HG02973 (cell line): ENCODE measurements at regions not wholly inside any gene's neighbourhood (a gene's known extent, or its start where the extent isn't known, plus 50 kb on each side); places are given as distances from the start of the nearest gene placed in this dataset.
A peak's percentile ranks its signal among the peaks of the same experiment; 100 is the strongest.
"Not testable (repeated sequence)": the region's sequence is repeated elsewhere in the genome, so short reads cannot be mapped to it uniquely, and the experiment has no call there.

Experiments
- ATAC-seq: cut with Tn5 transposase; IDR thresholded peaks from one replicate; pipeline ENCODE4 v1.9.1; 2021; ENCODE audit warnings: moderate library complexity; ENCODE audit not compliant: unreplicated experiment

DNA sequence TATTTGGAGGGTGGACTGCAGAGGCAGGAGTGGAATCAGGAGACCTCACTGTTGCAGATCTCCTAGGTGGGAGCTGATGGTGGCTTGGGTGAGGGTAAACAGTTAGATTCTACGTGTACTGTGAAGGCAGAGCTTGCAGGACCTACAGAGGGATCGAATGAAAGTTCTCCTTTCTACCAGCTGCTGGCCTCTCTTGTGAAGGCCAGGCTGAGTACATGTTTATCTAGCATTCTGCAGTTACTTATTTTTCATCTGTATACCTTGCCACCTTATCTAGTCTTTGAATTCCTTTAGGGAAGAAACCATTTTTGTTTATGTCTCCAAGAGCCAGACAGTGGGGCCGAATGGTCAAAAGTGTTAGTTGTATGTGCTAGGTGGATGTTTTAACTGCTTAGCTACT, 57.6 kb downstream of the PTTG1 start:
- ATAC-seq = no peak

DNA sequence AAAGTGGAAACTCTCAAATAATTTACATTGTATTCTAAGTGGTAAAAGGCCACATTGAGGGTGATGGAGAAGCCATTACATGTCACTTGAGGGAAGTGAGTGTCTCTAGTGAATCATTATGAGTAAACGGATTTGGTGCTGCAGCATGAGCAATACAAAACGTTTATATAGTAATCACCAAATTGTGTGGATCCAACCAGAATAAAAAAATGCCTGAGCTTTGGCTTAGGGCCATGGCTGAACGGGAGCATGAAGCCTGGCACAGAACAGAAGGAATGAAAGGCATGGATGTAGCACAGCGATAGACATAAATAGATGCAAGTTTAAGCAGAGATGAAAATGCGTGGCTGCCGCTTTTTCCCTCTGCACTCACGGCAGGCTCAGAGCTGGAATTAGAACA, 58.3 kb downstream of the PTTG1 start:
- ATAC-seq = no peak

DNA sequence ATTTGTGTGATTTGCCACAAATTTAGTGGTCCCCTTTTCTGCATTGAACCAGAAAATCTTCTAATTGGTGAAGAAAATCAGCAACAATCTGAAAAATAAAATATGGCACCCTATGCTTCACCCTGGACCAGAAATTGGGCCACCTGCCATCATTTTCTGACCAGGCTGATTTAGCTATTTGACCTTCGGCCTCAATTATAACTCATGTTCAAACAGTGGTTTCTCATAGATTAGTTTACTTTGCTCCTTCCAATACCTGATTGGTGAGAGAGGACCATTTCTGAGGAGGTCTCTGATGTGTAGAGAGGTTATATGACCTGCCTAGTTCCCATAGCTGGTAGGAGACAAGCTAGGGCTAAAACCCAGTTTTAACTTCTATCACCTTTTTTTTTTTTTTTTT, 59.0 kb downstream of the PTTG1 start:
- ATAC-seq = no peak

DNA sequence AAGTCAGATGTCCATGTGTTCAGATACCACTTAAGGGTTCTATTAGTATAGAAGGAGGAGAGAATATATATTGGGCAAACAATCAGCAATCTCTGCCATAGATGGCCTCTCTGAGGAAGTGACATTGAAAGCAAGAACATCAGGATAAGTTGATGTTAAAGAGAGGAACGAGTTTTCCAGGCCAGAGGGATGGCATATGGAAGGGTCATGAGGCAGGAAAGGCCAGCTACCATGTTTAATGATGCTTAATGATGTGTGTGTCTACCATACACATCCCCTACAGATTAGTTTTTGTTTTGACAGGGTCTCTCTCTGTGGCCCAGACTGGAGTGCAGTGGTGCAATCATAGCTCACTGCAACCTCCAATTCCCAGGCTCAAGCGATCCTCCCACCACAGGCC, 63.0 kb downstream of the PTTG1 start:
- no peak for ATAC-seq

GRCh38 chr5:160485364-160485969, 63.8 kb downstream of the PTTG1 start:
- ATAC-seq = no peak

DNA sequence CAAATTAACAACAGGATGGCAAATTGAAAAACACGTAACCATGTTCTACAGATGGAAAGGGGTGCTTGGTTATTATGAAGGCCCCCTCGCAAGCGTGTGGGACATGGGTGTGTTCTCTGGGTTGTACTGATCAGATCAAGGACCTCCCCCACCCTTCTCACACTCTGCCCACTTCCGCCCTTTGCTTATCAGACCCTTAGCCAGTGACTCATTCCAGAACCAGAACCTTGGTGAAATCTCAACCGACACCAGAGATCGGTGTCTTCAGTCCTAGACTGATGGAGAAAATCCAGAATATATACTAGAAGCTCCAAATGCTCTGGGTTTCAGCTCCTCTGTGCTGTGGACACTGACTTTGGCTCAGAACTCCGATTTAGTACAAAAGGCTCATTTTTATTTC, 64.9 kb downstream of the PTTG1 start:
- ATAC-seq = peak; percentile 57

DNA sequence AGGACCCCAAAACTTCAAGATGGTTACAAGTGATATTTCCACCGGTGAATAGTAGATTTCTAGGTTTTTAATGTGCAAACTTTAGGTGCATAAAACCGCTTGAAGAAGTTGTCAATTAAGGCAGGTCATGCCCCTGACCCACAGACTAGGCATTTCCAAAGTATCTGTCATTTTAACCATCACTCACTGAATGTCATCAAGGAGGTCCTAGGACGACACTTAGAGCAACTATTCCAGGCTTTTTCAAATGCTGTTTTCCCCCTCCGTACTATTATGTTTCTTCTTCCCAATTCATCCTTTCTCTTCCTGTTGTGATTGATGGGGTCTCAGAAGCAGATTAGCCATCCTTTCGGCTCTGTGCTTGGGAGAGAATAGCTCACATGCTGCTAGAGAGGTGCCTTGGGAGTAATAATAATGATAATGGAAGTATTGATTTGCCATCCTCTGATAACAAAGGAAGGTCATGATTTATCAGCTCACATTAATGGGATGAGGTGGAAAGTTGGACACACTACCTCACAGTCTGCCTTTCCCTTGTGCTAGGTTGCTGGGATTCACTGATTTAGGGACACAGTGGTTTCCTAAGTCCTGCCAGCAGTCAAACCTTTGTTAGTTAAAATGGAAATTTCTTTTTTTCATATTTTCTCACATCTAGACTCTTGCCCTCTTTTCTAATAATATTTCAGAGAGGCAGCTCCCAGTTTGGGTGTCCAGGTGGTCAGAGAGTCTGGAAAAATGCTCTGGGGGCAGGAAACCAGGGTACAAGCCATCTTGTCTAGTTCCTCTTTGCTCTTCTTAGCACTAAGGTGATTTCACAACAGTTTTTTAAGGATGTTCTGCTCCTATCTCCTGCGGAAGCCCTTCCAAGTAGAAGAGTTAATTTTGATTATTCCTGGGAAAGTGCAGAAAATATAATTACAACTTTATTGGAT, 67.0 kb downstream of the PTTG1 start:
- no peak for ATAC-seq

DNA sequence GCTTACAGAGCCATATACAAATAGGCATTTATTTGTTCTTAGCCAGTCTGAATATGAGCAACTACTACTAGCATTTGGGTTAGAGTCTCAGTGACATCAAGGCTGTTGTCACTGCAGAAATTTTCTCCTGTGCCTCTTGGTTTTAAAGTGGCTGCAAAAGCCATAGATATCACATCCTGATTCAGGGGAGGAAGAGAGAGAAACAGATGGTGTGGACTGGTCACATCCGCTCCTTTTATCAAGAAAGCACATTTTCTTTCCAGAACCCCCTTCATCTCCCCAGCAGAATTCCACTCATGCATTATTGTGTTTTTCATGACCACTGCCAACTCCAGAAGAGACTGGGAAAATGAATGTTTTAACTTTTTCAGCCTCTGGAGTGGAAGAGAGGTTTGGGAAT, 69.8 kb downstream of the PTTG1 start:
- no peak for ATAC-seq

- no peak for ATAC-seq
These were observed 70.9 kb downstream of the PTTG1 start for GRCh38 chr5:160492565-160492964.

- ATAC-seq = peak; percentile 38
These were observed 72.2 kb downstream of the PTTG1 start for GRCh38 chr5:160493806-160494338.

DNA sequence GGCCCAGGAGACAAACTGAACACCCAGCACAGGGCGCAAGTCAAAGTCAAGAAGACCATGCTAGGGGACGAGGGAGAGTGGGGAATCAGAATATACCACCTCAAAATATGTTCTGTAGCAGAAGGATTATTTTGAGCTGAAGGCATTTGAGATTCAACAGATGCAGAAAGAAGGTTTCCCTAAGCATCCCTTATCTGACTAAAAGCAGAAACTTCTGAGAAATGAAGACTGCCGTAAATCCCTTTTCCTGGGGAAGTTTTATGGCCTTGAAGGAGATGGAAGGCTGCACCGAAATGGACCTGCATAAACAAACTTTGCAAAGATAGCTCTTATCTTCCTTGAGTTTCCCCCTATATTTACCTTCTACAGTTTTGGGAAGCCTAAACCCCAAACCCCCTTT, 72.8 kb downstream of the PTTG1 start:
- no peak for ATAC-seq

GRCh38 chr5:160496334-160496733, 74.7 kb downstream of the PTTG1 start:
- ATAC-seq = peak; percentile 66

DNA sequence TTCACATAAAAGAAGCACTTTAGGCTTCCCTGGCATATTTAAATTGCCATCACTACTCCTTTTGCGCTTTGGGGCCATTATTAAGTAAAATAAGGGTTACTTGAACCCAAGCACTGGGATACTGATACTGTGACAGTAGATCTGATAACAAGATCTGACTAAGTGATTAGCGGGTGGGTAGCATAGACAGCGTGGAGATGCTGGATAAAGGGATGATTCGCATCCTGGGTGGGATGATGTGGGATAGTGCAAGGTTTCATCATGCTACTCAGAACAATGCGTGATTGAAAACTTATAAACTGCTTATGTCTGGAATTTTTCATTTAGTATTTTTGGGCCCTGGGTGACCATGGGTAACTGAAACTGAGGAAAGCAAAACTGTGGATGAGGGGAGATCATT, 75.1 kb downstream of the PTTG1 start:
- ATAC-seq = no peak

DNA sequence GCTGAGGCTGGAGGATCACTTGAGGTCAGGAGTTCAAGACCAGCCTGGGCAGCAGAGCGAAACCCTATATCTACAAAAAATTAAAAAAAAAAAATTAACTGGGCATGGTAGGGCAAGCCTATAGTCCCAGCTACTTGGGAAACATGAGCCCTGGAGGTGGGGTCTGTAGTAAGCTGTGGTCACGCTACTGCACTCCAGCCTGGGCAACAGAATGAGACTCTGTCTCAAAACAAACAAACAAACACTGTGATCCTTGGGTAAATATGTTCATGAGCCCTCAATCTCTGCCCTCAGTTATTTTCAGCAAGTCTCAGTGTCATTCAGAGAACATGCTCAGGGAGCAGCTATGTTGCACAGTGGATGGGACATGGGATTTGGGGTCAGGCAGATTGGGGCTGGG, 76.2 kb downstream of the PTTG1 start:
- ATAC-seq = no peak

GRCh38 chr5:160498441-160499043, 76.9 kb downstream of the PTTG1 start:
- ATAC-seq = not testable (repeated sequence)

GRCh38 chr5:160500786-160501779, 79.4 kb downstream of the PTTG1 start:
- ATAC-seq = no peak

GRCh38 chr5:160504906-160505305, 83.3 kb downstream of the PTTG1 start:
- no peak for ATAC-seq

DNA sequence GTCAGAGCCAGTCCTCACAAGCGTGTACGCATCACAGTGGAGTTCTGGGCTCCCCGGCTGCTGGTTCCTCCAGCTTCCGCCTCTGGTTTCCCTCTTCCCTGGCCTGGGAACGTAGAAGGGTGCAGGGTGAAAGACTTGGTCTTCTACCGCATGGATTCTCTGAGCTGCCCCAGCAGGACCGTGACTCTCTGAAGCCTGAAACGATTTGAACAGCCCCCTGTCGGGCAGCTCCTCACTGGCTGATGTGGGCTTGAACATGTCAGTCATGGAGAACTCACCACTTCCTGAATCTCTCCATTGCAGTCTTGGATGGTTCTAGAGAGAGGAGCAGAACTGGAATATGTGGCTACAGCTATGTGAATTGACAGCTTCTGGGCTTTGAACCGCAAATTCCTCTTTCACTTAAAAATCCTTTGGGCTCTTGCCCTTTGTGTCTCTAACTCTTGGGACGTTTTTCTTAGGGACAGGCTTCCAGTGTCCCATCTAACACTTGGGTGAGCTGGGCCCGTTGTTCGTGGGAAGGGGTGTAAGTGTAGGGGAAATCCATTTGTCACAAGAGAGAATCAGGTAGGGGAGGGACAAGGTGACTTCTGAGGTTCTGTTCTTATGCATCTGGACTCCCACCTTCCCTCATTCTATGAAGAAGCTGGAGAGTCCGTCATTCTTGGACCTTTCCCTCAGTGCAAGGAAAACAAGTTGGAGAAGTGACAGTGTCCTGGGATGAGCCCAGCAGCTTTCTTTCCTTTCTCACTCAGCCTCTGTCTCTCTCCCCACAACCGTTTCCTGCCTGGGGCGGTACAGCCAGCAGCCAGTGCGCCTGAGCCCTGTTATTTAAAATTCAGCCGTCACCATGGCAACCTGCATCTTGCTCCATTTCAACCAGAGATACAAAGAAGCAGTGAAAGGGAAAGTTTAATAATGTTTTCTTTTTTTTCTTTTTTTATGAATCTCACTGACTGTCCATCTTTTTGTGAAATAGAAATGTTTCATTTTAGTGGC, 84.7 kb downstream of the PTTG1 start:
- ATAC-seq = peak; percentile 87

GRCh38 chr5:160507221-160507721, 85.6 kb downstream of the PTTG1 start:
- peak; percentile 37 for ATAC-seq
